Epithelial cell of prostate (primary cell): ENCODE measurements at regions not wholly inside any gene's neighbourhood (a gene's known extent, or its start where the extent isn't known, plus 50 kb on each side); places are given as distances from the start of the nearest gene placed in this dataset.

ENCODE experiments used
- DNase-seq: peaks from one replicate; pipeline ENCODE4 v3.0.0-alpha.2; 2011; ENCODE audit warnings: low read depth, low spot score
- H3K27ac ChIP-seq: fragments of 450-650 bp; 2 replicates; pipeline ENCODE4 v1.5.1; 2017; ENCODE audit warnings: mild to moderate bottlenecking

- no peak overlapping the region for H3K27ac ChIP-seq
- no peak for DNase-seq
Measured at GRCh38 chr11:134578807-134579723, 167.0 kb upstream of the B3GAT1 start.

DNA sequence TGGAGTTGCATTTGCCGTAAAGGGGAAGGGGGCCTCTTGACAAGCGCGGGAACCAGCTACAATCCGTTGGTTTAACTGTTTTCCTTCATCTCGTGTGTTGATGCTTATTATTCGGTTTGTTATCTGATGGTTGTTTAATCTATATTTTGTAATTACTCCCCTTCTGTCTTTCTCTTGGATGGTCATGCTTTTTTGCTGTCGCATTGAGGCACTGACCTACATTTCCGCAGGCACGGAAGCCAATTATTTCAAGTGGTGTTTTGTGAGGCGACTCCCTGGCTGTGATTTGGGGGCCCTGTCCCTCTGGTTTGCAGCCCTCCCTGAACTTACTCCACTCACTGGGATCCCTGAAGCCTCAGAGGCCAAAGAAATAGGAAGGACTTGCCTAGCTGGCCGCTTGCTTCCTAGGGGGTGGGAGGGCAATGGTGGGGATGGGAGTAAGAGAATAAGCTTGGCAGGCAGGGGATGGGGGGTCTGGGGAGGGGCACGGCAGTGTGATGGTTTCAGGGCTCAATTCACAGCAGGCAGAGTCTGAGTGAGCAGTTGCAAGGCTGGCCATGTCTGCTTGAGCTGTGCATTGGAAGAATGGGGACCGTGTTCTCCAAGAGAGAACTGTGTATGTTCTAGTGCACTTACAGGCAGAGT lies 165.8 kb upstream of the B3GAT1 start:
- no peak overlapping the region for H3K27ac ChIP-seq
- no peak for DNase-seq

GRCh38 chr11:134576721-134577171 lies 164.7 kb upstream of the B3GAT1 start:
- H3K27ac ChIP-seq = no peak overlapping the region

DNA sequence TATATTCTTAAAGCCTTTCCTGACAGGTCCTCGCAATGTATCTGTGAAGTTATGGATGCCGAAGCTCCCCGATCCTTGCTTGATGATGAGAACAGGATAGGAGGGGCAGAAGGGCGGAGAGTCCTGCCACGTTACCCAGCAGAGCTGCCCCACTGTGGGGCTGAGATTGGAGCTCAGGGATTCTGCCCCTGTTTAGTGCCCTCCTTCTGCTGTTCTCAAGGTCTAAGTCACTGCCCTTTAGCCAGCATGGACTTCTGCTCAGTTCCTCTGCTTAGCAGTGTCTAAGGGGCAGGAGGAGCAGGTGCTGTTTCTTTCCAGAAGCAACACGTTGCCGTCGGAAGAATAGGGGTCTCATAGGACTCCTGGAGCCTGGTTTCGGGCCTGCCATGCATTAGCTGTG lies 164.2 kb upstream of the B3GAT1 start:
- no peak for DNase-seq

More at GRCh38 chr11:134576721-134577171, 164.7 kb upstream of the B3GAT1 start:
- DNase-seq = no peak

DNA sequence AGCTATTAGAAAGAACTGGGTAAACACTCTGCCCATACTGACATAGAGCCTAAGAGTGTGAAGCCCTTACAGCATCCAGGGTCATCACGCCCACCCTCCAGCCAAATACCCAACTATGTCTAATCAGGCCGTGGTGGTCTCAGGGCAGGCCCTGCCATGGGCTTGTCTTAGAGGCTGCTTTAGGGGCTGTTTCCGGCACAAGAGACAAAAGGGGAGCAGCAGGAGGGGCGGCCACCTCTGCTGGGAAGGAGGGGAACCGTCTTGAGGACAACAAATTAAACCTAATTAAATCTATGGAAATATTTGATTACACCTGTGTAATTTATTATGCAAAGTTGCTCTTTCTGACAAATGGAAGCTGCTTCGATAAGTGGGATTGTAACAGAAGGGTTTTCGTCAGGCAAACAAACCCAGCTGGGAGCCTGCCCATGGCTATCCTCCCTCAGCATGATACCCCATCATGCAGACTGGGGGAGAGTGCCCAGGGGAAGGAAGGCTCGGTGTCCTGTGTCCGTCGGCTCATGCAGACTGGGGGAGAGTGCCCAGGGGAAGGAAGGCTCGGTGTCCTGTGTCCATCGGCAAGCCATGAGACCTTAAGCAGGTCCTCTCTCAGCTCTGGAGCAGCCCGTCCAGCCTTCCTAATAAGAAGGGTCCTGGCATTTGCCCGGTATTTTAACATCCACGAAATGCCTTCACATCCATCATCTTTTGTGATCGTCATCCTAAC lies 163.6 kb upstream of the B3GAT1 start:
- DNase-seq = no peak
- no peak overlapping the region for H3K27ac ChIP-seq

More for the DNA sequence above, 164.2 kb upstream of the B3GAT1 start:
- H3K27ac ChIP-seq = no peak overlapping the region

- H3K27ac ChIP-seq = no peak overlapping the region
- no peak for DNase-seq
Measured at GRCh38 chr11:134574947-134575346, 162.9 kb upstream of the B3GAT1 start.

DNA sequence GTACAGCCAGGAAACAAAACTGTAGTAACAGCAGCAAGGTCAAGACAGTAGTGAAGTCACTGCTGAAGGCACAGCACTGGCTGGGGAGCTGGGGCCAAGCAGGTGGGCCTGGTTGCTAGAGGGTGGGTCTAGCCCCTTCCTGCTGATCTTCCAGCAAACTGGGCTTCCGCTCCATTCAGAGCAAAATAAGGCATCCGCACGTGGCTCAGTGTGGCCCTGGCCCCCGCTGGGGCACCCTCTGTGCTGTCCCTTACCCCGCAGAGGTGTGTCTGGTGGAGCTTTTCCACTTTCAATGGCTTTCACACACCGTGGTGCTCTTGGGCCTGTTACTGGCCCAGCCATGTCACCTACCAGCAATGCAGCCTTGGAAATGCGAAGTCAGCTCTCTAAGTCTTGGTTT lies 162.4 kb upstream of the B3GAT1 start:
- DNase-seq = no peak
- H3K27ac ChIP-seq = no peak overlapping the region

DNA sequence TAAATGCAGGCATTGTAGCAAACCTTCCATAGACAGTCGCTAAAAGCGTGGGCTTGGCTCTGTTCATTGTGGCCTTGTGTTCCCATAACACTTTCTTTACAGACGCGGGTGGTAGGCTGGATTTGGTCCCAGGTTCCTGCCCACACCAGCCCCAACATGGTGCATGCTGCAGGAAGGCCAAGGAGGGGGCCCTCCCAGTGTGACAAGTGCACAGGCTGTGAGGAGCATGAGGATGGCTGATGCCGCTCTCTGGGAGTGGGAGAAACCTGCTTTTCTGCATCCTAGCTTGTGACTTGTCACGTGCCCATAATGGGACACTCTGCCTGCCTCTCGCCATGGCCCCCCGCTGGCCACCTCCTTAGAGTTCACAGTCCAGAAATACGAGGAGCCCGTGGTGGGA lies 161.8 kb upstream of the B3GAT1 start:
- no peak for DNase-seq
- no peak overlapping the region for H3K27ac ChIP-seq

DNA sequence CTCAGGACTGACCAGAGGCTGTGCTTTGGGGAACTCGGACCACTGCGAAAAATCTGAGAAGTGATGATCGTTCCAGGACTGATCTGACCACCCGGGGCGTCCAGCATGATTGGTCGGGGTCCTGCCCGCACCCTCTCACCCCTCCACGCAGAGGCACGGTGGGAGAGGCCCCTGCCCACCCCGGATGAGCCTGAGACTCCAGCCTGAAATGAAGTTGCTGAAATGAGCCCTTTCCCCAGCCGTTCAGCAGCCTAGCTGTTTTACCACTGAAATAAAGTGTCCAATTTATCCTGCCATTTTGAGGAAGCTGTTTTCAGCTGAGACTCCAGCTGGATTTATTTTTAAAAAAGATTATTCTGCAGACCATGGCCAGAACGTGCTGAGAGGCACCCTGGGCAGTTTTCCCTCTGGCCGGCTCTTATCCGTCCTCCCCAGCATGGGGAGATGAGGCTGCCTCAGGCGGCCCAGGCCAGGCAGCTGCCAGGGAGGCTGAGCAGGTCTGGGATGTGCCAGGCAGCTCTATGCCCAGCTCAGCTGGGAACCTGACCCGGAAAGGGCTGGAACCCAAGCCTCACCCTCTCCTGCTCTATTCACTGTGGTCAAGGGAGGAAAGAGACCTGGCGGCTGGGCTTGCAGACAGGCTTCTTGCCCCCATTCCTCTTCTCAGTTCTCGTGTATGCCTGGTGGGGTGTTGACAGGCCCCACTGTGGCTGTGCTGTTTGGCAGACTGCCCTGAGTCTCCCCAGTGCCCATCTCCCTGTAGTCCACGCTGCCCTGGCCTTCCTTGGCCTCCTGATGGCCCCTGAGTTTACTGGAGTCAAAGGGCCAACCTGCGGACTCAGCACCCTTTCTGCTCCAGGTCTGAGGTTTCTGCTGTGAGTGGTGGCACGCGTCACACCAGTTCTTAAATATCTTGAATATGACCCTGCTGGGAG lies 161.0 kb upstream of the B3GAT1 start:
- no peak for DNase-seq
- H3K27ac ChIP-seq = no peak overlapping the region

DNA sequence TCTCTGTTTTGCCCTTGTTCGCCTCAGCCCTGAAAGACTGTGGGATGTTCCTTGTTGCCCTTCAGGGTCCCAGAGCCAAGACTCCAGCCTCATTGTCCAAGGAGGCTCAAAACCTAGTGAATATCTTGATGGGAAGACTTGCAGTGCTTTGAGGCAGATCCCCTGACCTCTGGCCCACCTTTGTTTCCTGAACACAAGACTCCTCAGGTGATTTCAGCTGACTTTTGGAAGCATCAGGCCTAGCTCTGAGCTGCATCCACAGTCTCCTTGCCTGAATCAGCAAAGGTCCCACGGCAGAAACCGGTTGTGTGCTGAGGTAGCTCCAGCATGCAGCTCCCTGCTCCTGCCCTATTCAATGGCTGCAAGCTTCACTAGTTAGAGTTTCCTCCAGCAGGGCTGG lies 159.3 kb upstream of the B3GAT1 start:
- DNase-seq = no peak
- H3K27ac ChIP-seq = no peak overlapping the region

- H3K27ac ChIP-seq = no peak overlapping the region
- no peak for DNase-seq
Measured at GRCh38 chr11:134569195-134569594, 157.2 kb upstream of the B3GAT1 start.

DNA sequence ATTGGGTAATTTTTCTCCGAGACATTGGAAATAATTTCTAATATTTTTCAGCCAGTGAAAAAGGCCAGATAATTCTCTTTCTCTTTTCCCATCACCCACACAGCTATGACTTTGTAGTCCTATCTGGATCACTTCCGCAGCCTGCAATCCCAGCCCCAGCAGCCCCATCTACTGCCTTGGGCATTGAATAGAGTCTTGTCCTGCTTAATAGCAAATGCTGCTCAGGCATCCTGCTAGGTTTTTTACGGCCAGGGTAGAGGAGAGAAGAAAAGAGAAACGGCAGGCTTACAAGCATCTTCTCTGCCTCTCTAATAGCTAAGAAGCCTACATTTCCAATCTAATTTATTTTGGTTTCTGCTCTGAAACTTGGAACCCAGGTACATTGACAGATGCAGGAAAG lies 154.3 kb upstream of the B3GAT1 start:
- no peak overlapping the region for H3K27ac ChIP-seq
- DNase-seq = no peak

- no peak for DNase-seq
- H3K27ac ChIP-seq = no peak overlapping the region
Measured at GRCh38 chr11:134565343-134565891, 153.4 kb upstream of the B3GAT1 start.

GRCh38 chr11:134564472-134565200 lies 152.6 kb upstream of the B3GAT1 start:
- H3K27ac ChIP-seq = no peak overlapping the region
- DNase-seq = no peak

GRCh38 chr11:134562941-134563471 lies 151.0 kb upstream of the B3GAT1 start:
- H3K27ac ChIP-seq = no peak overlapping the region
- no peak for DNase-seq

DNA sequence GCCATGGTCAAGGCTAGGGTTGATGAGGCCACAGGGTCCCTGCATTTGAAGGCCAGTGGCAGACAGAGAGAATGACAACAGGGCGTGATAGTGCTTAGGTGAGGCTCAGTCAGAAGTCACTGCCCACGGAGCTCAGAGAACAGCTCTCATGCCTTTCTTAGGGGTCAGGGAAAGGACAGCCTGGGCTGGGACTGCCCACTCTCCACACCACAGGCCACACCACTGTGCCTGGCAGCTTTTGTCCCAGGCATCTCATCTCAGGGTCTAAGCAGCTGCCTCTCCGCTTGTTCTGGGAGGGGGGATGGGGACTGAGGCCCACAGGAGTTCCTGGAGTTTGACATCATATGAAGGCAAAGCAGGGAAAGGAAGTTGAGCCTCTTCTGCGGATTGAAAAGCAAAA lies 150.2 kb upstream of the B3GAT1 start:
- no peak for DNase-seq
- H3K27ac ChIP-seq = no peak overlapping the region

- no peak for DNase-seq
- H3K27ac ChIP-seq = no peak overlapping the region
Measured at GRCh38 chr11:134561331-134561720, 149.3 kb upstream of the B3GAT1 start.

- no peak overlapping the region for H3K27ac ChIP-seq
- DNase-seq = no peak
Measured at GRCh38 chr11:134560566-134561330, 148.7 kb upstream of the B3GAT1 start.
